ENCODE measurements at regions not wholly inside any gene's neighbourhood (a gene's known extent, or its start where the extent isn't known, plus 50 kb on each side); places are given as distances from the start of the nearest gene placed in this dataset.

DNA sequence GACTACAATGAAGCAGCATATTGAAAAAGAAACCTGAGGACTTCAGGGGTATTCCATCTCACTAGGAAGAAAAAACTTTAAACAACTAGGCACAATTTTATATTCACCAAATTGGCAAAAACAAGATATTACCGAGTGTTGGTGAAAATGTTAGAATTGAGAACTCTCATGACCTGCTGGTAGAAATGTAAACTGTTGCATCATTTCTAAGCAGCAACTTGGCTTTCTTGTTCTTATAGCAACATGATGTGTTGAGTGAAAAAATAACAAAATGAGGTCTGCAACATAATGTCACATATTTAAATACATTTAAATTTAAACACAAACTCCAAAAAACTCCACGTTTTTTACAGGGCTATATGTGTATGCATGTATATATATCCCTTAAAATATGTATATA lies 59.0 kb upstream of the SPPL2A start:
- no peak for DNase-seq
- WGBS, 2 donors: 45 to 58% methylated on average over 2 of the region's 2 CpGs
- TF ChIP-seq EP300 (IDR thresholded peaks at IDR 0.05): no peak
- TF ChIP-seq POLR2AphosphoS5 (IDR thresholded peaks at IDR 0.05): no peak
- no peak for TF ChIP-seq CTCF (IDR thresholded peaks at IDR 0.05)
- TF ChIP-seq POLR2A (IDR thresholded peaks at IDR 0.05): no peak
- ATAC-seq (ENCODE audit: low FRiP score in 2 of 2): no peak
- no peaks in the 10 kb centered on the region for H3K27me3 ChIP-seq
- no peak overlapping the region for H3K4me3 ChIP-seq
- H3K36me3 ChIP-seq: no peaks in the 10 kb centered on the region
- no peaks in the 10 kb centered on the region for H3K9me3 ChIP-seq
- no peak overlapping the region for H3K27ac ChIP-seq
- no peaks in the 10 kb centered on the region for H3K4me1 ChIP-seq

DNA sequence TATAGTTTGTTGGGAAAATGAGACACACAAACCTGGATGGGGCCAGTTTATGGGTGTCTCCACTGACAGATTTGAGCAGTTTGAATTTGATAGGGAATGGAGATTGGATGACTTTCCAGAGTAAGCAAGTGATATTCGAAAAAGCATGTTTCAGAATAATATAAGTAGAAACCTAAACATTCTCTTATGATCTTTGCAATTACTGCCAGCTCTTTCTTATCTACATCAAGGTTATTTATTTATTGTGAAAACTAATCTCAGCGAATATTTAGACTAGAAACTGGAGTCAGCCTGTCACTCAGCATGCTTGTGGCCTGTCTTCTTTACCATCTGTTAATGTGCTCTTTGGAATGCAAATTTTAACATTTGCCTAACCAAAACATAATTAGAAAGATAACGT lies 57.8 kb upstream of the SPPL2A start:
- no peak for ATAC-seq (ENCODE audit: low FRiP score in 2 of 2)
- Histone ChIP-seq H3K27me3 (no peaks in the 10 kb centered on the region), H3K27ac (no peak overlapping the region), H3K4me1 (no peaks in the 10 kb centered on the region), H3K9me3 (no peaks in the 10 kb centered on the region), H3K4me3 (no peak overlapping the region), H3K36me3 (no peaks in the 10 kb centered on the region)
- no peak for DNase-seq
- TF ChIP-seq POLR2A (IDR thresholded peaks at IDR 0.05) (no peak), CTCF (IDR thresholded peaks at IDR 0.05) (no peak), POLR2AphosphoS5 (IDR thresholded peaks at IDR 0.05) (no peak), EP300 (IDR thresholded peaks at IDR 0.05) (no peak)
- 58% methylated on average over 3 of the region's 3 CpGs for WGBS, 2 donors

GRCh38 chr15:50821476-50821875 lies 56.0 kb upstream of the SPPL2A start:
- Histone ChIP-seq H3K27me3 (no peaks in the 10 kb centered on the region), H3K4me3 (no peak overlapping the region), H3K4me1 (no peaks in the 10 kb centered on the region), H3K36me3 (no peaks in the 10 kb centered on the region), H3K27ac (no peak overlapping the region), H3K9me3 (no peaks in the 10 kb centered on the region)
- WGBS, 2 donors: 81 to 84% methylated on average over 3 of the region's 3 CpGs
- no peak for TF ChIP-seq CTCF (IDR thresholded peaks at IDR 0.05)
- TF ChIP-seq EP300 (IDR thresholded peaks at IDR 0.05): no peak
- no peak for DNase-seq
- ATAC-seq (ENCODE audit: low FRiP score in 2 of 2): no peak

- no peak for TF ChIP-seq CTCF (IDR thresholded peaks at IDR 0.05)
- TF ChIP-seq POLR2A (IDR thresholded peaks at IDR 0.05): no peak
- no peak for TF ChIP-seq EP300 (IDR thresholded peaks at IDR 0.05)
- TF ChIP-seq POLR2AphosphoS5 (IDR thresholded peaks at IDR 0.05): no peak
- Histone ChIP-seq H3K9me3 (no peaks in the 10 kb centered on the region), H3K36me3 (no peaks in the 10 kb centered on the region), H3K27ac (no peak overlapping the region), H3K4me3 (no peak overlapping the region), H3K27me3 (no peaks in the 10 kb centered on the region), H3K4me1 (no peaks in the 10 kb centered on the region)
- ATAC-seq (ENCODE audit: low FRiP score in 2 of 2) (no peak), DNase-seq (no peak)
- WGBS, 2 donors: 81 to 94% methylated on average over 6 of the region's 6 CpGs
These were observed 55.4 kb upstream of the SPPL2A start for GRCh38 chr15:50820808-50821382.

GRCh38 chr15:50819344-50819743 lies 53.8 kb upstream of the SPPL2A start:
- DNase-seq (no peak), ATAC-seq (ENCODE audit: low FRiP score in 2 of 2) (no peak)
- Histone ChIP-seq H3K27ac (no peak overlapping the region), H3K9me3 (no peaks in the 10 kb centered on the region), H3K4me1 (no peaks in the 10 kb centered on the region), H3K4me3 (no peak overlapping the region), H3K36me3 (no peaks in the 10 kb centered on the region), H3K27me3 (no peaks in the 10 kb centered on the region)
- TF ChIP-seq POLR2AphosphoS5 (IDR thresholded peaks at IDR 0.05): no peak
- TF ChIP-seq EP300 (IDR thresholded peaks at IDR 0.05): no peak
- TF ChIP-seq POLR2A (IDR thresholded peaks at IDR 0.05): no peak
- TF ChIP-seq CTCF (IDR thresholded peaks at IDR 0.05): no peak

Measured in upper lobe of left lung (tissue), 6 donors.